Endodermal cell (in vitro differentiated cells): ENCODE measurements at regions not wholly inside any gene's neighbourhood (a gene's known extent, or its start where the extent isn't known, plus 50 kb on each side); places are given as distances from the start of the nearest gene placed in this dataset.

Experiments
- DNase-seq: peaks from one replicate; pipeline ENCODE4 v3.0.0-alpha.2; 2017
- H3K27ac ChIP-seq: 2 replicates; pipeline ENCODE4 v1.5.1; 2013; ENCODE audit warnings: mild to moderate bottlenecking, low read depth, low read length, moderate library complexity
- H3K27me3 ChIP-seq: 2 replicates; pipeline ENCODE4 v1.6.1; 2013; ENCODE audit warnings: mild to moderate bottlenecking, low read length, moderate library complexity; ENCODE audit not compliant: insufficient read depth, control insufficient read depth, poor library complexity, severe bottlenecking
- H3K36me3 ChIP-seq: 2 replicates; pipeline ENCODE4 v1.7.0; 2013; ENCODE audit warnings: mild to moderate bottlenecking, low read length, moderate library complexity; ENCODE audit not compliant: control insufficient read depth, insufficient read depth
- H3K4me1 ChIP-seq: one replicate; pipeline ENCODE4 v1.7.0; 2013; ENCODE audit warnings: low read length; ENCODE audit not compliant: control insufficient read depth, insufficient read depth
- H3K4me3 ChIP-seq: 2 replicates; pipeline ENCODE4 v1.5.1; 2013; ENCODE audit warnings: mild to moderate bottlenecking, low read length, moderate library complexity
- H3K9ac ChIP-seq: 2 replicates; pipeline ENCODE4 v1.6.1; 2013; ENCODE audit warnings: mild to moderate bottlenecking, low read length, moderate library complexity; ENCODE audit not compliant: poor library complexity, severe bottlenecking; ENCODE audit errors: extremely low read depth
- H3K9me3 ChIP-seq: 2 replicates; pipeline ENCODE4 v1.6.1; 2013; ENCODE audit warnings: mild to moderate bottlenecking, low read length, moderate library complexity; ENCODE audit not compliant: control insufficient read depth
- H3K27ac Mint-ChIP-seq: 2 replicates; pipeline ENCODE4 v1.8.0; 2020; ENCODE audit warnings: mixed read lengths
- H3K27me3 Mint-ChIP-seq: 2 replicates; pipeline ENCODE4 v1.8.0; 2021; ENCODE audit warnings: mild to moderate bottlenecking, mixed read lengths; ENCODE audit not compliant: insufficient read depth
- H3K36me3 Mint-ChIP-seq: 2 replicates; pipeline ENCODE4 v1.8.0; 2020; ENCODE audit warnings: low read depth, mixed read lengths
- H3K4me1 Mint-ChIP-seq: 2 replicates; pipeline ENCODE4 v1.8.0; 2020; ENCODE audit warnings: mixed read lengths
- H3K4me3 Mint-ChIP-seq: 2 replicates; pipeline ENCODE4 v1.8.0; 2020; ENCODE audit warnings: mild to moderate bottlenecking, moderate library complexity, mixed read lengths
- H3K9me3 Mint-ChIP-seq: 2 replicates; pipeline ENCODE4 v1.8.0; 2020; ENCODE audit warnings: mild to moderate bottlenecking, mixed read lengths
- CTCF ChIP-seq: fragments of 200-600 bp; sonication (generic); conservative IDR thresholded peaks from 2 replicates; pipeline ENCODE4 v1.5.0; 2021; ENCODE audit warnings: antibody characterized with exemption, mild to moderate bottlenecking
- WGBS, 2 experiments: methylation state at CpG; one replicate each; pipeline versions ENCODE4 v1.1.5 to v1.1.7; 2013; ENCODE audit warnings: missing lambda C conversion rate in 2 of 2, mixed read lengths in 1 of 2; ENCODE audit not compliant: insufficient coverage in 1 of 2, insufficient read length in 1 of 2; 5-methylcytosine and 5-hydroxymethylcytosine counted together

- H3K4me3 Mint-ChIP-seq = no peak overlapping the region
- H3K36me3 ChIP-seq = no peaks in the 10 kb centered on the region
- H3K9me3 Mint-ChIP-seq = no peaks in the 10 kb centered on the region
- 86% methylated on average over 2 of the region's 2 CpGs; no CpG with 5 or more reads in 1 of the 2 experiments for WGBS, 2 experiments
- no peaks in the 10 kb centered on the region for H3K36me3 Mint-ChIP-seq
- no peaks in the 10 kb centered on the region for H3K4me1 ChIP-seq
- peaks cover 30% of the 10 kb centered on the region for H3K27me3 ChIP-seq
- DNase-seq = no peak
- H3K4me3 ChIP-seq = no peak overlapping the region
- peaks cover 2% of the 10 kb centered on the region for H3K27me3 Mint-ChIP-seq
- H3K9me3 ChIP-seq = no peaks in the 10 kb centered on the region
- TF ChIP-seq CTCF = no peak
- no peak overlapping the region for H3K9ac ChIP-seq
- H3K27ac ChIP-seq = no peak overlapping the region
- no peak overlapping the region for H3K27ac Mint-ChIP-seq
- peaks cover 8% of the 10 kb centered on the region for H3K4me1 Mint-ChIP-seq
Observed at GRCh38 chr17:79226037-79226436, 151.4 kb downstream of the ENGASE start.

- Histone ChIP-seq H3K4me1 (no peaks in the 10 kb centered on the region), H3K9me3 (no peaks in the 10 kb centered on the region), H3K36me3 (no peaks in the 10 kb centered on the region), H3K27ac (no peak overlapping the region), H3K27me3 (peaks cover 40% of the 10 kb centered on the region), H3K4me3 (no peak overlapping the region), H3K9ac (no peak overlapping the region)
- no peak for DNase-seq
- Mint-ChIP-seq H3K9me3 (no peaks in the 10 kb centered on the region), H3K27me3 (peaks cover 9% of the 10 kb centered on the region), H3K36me3 (no peaks in the 10 kb centered on the region), H3K4me3 (no peak overlapping the region), H3K4me1 (peaks cover 13% of the 10 kb centered on the region), H3K27ac (no peak overlapping the region)
- 87 to 100% methylated on average over 2 to 5 of the region's 5 CpGs for WGBS, 2 experiments
- no peak for TF ChIP-seq CTCF
Observed at GRCh38 chr17:79224903-79225302, 150.3 kb downstream of the ENGASE start.

- no peaks in the 10 kb centered on the region for H3K36me3 Mint-ChIP-seq
- no peaks in the 10 kb centered on the region for H3K9me3 ChIP-seq
- no peak for DNase-seq
- H3K27me3 Mint-ChIP-seq = peaks cover 9% of the 10 kb centered on the region
- H3K4me3 Mint-ChIP-seq = no peak overlapping the region
- H3K4me1 Mint-ChIP-seq = peaks cover 13% of the 10 kb centered on the region
- H3K4me3 ChIP-seq = no peak overlapping the region
- 88 to 97% methylated on average over 4 of the region's 4 CpGs for WGBS, 2 experiments
- no peaks in the 10 kb centered on the region for H3K4me1 ChIP-seq
- H3K27ac Mint-ChIP-seq = no peak overlapping the region
- no peaks in the 10 kb centered on the region for H3K9me3 Mint-ChIP-seq
- H3K9ac ChIP-seq = no peak overlapping the region
- TF ChIP-seq CTCF = no peak
- no peaks in the 10 kb centered on the region for H3K36me3 ChIP-seq
- H3K27ac ChIP-seq = no peak overlapping the region
- peaks cover 40% of the 10 kb centered on the region for H3K27me3 ChIP-seq
Observed at GRCh38 chr17:79224476-79224875, 149.9 kb downstream of the ENGASE start.
